HG03520 (cell line): ENCODE measurements at regions not wholly inside any gene's neighbourhood (a gene's known extent, or its start where the extent isn't known, plus 50 kb on each side); places are given as distances from the start of the nearest gene placed in this dataset.
"Not testable (repeated sequence)": the region's sequence is repeated elsewhere in the genome, so short reads cannot be mapped to it uniquely, and the experiment has no call there.

Experiments used
- ATAC-seq: cut with Tn5 transposase; IDR thresholded peaks from one replicate; pipeline ENCODE4 v1.9.1; 2021; ENCODE audit warnings: mild to moderate bottlenecking, moderate library complexity; ENCODE audit not compliant: unreplicated experiment

- ATAC-seq, result not testable (repeated sequence)
Observed at GRCh38 chr9:67708109-67708508, 150.6 kb upstream of the ANKRD20A1 start.

- not testable (repeated sequence) for ATAC-seq
Observed at GRCh38 chr9:67711429-67711828, 147.3 kb upstream of the ANKRD20A1 start.

GRCh38 chr9:67711931-67712330 lies 146.8 kb upstream of the ANKRD20A1 start:
- ATAC-seq, result not testable (repeated sequence)

GRCh38 chr9:67712956-67713355 lies 145.8 kb upstream of the ANKRD20A1 start:
- not testable (repeated sequence) for ATAC-seq

GRCh38 chr9:67717830-67718388 lies 140.8 kb upstream of the ANKRD20A1 start:
- ATAC-seq, result not testable (repeated sequence)

- ATAC-seq, result not testable (repeated sequence)
Observed at GRCh38 chr9:67720491-67720890, 138.2 kb upstream of the ANKRD20A1 start.

GRCh38 chr9:67722460-67723090 lies 136.2 kb upstream of the ANKRD20A1 start:
- peak; percentile 82 for ATAC-seq

- ATAC-seq, result not testable (repeated sequence)
Observed at GRCh38 chr9:67723185-67723584, 135.5 kb upstream of the ANKRD20A1 start.

GRCh38 chr9:67724885-67725284 lies 133.8 kb upstream of the ANKRD20A1 start:
- ATAC-seq, result not testable (repeated sequence)

- peak; percentile 80 for ATAC-seq
Observed at GRCh38 chr9:67726213-67726988, 132.3 kb upstream of the ANKRD20A1 start.

GRCh38 chr9:67763133-67763532 lies 95.6 kb upstream of the ANKRD20A1 start:
- not testable (repeated sequence) for ATAC-seq

- not testable (repeated sequence) for ATAC-seq
Observed at GRCh38 chr9:67771807-67772206, 86.9 kb upstream of the ANKRD20A1 start.

GRCh38 chr9:67800170-67800569 lies 58.6 kb upstream of the ANKRD20A1 start:
- not testable (repeated sequence) for ATAC-seq
